ENCODE measurements at regions not wholly inside any gene's neighbourhood (a gene's known extent, or its start where the extent isn't known, plus 50 kb on each side); places are given as distances from the start of the nearest gene placed in this dataset.
"Not testable (repeated sequence)": the region's sequence is repeated elsewhere in the genome, so short reads cannot be mapped to it uniquely, and the experiment has no call there.

DNA sequence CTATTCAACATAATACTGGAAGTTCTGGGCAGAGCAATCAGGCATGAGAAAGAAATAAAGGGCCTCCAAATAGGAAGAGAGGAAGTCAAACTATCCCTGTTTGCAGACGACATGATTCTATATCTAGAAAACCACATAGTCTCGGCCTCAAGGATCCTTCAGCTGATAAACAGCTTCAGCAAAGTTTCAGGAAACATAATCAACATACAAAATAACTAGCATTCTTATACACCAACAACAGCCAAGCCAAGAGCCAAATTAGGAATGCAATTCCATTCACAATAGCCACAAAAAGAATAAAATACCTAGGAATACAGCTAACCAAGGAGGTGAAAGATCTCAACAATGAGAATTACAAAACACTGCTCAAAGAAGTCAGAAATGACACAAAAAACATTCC lies 287.8 kb upstream of the NCAM1 start:
- TF ChIP-seq, protein P1, sequence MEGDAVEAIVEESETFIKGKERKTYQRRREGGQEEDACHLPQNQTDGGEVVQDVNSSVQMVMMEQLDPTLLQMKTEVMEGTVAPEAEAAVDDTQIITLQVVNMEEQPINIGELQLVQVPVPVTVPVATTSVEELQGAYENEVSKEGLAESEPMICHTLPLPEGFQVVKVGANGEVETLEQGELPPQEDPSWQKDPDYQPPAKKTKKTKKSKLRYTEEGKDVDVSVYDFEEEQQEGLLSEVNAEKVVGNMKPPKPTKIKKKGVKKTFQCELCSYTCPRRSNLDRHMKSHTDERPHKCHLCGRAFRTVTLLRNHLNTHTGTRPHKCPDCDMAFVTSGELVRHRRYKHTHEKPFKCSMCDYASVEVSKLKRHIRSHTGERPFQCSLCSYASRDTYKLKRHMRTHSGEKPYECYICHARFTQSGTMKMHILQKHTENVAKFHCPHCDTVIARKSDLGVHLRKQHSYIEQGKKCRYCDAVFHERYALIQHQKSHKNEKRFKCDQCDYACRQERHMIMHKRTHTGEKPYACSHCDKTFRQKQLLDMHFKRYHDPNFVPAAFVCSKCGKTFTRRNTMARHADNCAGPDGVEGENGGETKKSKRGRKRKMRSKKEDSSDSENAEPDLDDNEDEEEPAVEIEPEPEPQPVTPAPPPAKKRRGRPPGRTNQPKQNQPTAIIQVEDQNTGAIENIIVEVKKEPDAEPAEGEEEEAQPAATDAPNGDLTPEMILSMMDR (IDR thresholded peaks at IDR 0.05): not testable (repeated sequence)
- TF ChIP-seq POLR2A (IDR thresholded peaks at IDR 0.05): not testable (repeated sequence)
